ENCODE measurements at regions not wholly inside any gene's neighbourhood (a gene's known extent, or its start where the extent isn't known, plus 50 kb on each side); places are given as distances from the start of the nearest gene placed in this dataset.

- Histone ChIP-seq H2AFZ (no peak overlapping the region), H3K9ac (no peak overlapping the region), H3K4me2 (ENCODE audit: low read length) (no peak overlapping the region), H3K79me2 (no peaks in the 10 kb centered on the region), H3K27ac (no peak overlapping the region), H3K36me3 (ENCODE audit: control insufficient read depth, insufficient read depth, low read length) (no peaks in the 10 kb centered on the region), H3K9me3 (ENCODE audit: control insufficient read depth, low read length) (no peaks in the 10 kb centered on the region), H3K4me3 (ENCODE audit: low read depth, low read length) (no peak overlapping the region), H3K4me1 (no peaks in the 10 kb centered on the region), H3K27me3 (ENCODE audit: control insufficient read depth, insufficient read depth, low read length) (no peaks in the 10 kb centered on the region)
- TF ChIP-seq CTCF (IDR thresholded peaks at IDR 0.05), result no peak
Observed at GRCh38 chr13:88000787-88001186, 329.6 kb downstream of the SLITRK5 start.

- H3K9me3 ChIP-seq (ENCODE audit: control insufficient read depth, low read length), result no peaks in the 10 kb centered on the region
- H2AFZ ChIP-seq, result no peak overlapping the region
- H3K4me2 ChIP-seq (ENCODE audit: low read length), result no peak overlapping the region
- no peaks in the 10 kb centered on the region for H3K36me3 ChIP-seq (ENCODE audit: control insufficient read depth, insufficient read depth, low read length)
- no peak for TF ChIP-seq CTCF (IDR thresholded peaks at IDR 0.05)
- H3K79me2 ChIP-seq, result no peaks in the 10 kb centered on the region
- H3K4me3 ChIP-seq (ENCODE audit: low read depth, low read length), result no peak overlapping the region
- H3K27me3 ChIP-seq (ENCODE audit: control insufficient read depth, insufficient read depth, low read length), result no peaks in the 10 kb centered on the region
- no peaks in the 10 kb centered on the region for H3K4me1 ChIP-seq
- no peak overlapping the region for H3K9ac ChIP-seq
- H3K27ac ChIP-seq, result no peak overlapping the region
Observed at GRCh38 chr13:88005188-88005587, 334.0 kb downstream of the SLITRK5 start.

- TF ChIP-seq CTCF (IDR thresholded peaks at IDR 0.05), result no peak
- H3K36me3 ChIP-seq (ENCODE audit: control insufficient read depth, insufficient read depth, low read length), result no peaks in the 10 kb centered on the region
Observed at GRCh38 chr13:88014527-88014926, 343.4 kb downstream of the SLITRK5 start.

GRCh38 chr13:88022431-88023208 lies 351.4 kb downstream of the SLITRK5 start:
- Histone ChIP-seq H3K27ac (no peak overlapping the region), H2AFZ (no peak overlapping the region), H3K36me3 (ENCODE audit: control insufficient read depth, insufficient read depth, low read length) (no peaks in the 10 kb centered on the region), H3K9ac (no peak overlapping the region), H3K4me1 (no peaks in the 10 kb centered on the region), H3K79me2 (no peaks in the 10 kb centered on the region), H3K4me3 (ENCODE audit: low read depth, low read length) (no peak overlapping the region), H3K9me3 (ENCODE audit: control insufficient read depth, low read length) (no peaks in the 10 kb centered on the region), H3K4me2 (ENCODE audit: low read length) (no peak overlapping the region), H3K27me3 (ENCODE audit: control insufficient read depth, insufficient read depth, low read length) (no peaks in the 10 kb centered on the region)
- TF ChIP-seq CTCF (IDR thresholded peaks at IDR 0.05), result no peak

More at GRCh38 chr13:88014527-88014926, 343.4 kb downstream of the SLITRK5 start:
- H3K4me2 ChIP-seq (ENCODE audit: low read length), result no peak overlapping the region
- H2AFZ ChIP-seq, result no peak overlapping the region
- H3K27me3 ChIP-seq (ENCODE audit: control insufficient read depth, insufficient read depth, low read length), result no peaks in the 10 kb centered on the region
- H3K9ac ChIP-seq, result no peak overlapping the region
- H3K4me3 ChIP-seq (ENCODE audit: low read depth, low read length), result no peak overlapping the region
- H3K9me3 ChIP-seq (ENCODE audit: control insufficient read depth, low read length), result no peaks in the 10 kb centered on the region
- H3K27ac ChIP-seq, result no peak overlapping the region
- H3K79me2 ChIP-seq, result no peaks in the 10 kb centered on the region
- H3K4me1 ChIP-seq, result no peaks in the 10 kb centered on the region

- Histone ChIP-seq H2AFZ (no peak overlapping the region), H3K4me3 (ENCODE audit: low read depth, low read length) (no peak overlapping the region), H3K79me2 (no peaks in the 10 kb centered on the region), H3K4me2 (ENCODE audit: low read length) (no peak overlapping the region), H3K4me1 (no peaks in the 10 kb centered on the region), H3K9ac (no peak overlapping the region), H3K27ac (no peak overlapping the region), H3K36me3 (ENCODE audit: control insufficient read depth, insufficient read depth, low read length) (no peaks in the 10 kb centered on the region), H3K27me3 (ENCODE audit: control insufficient read depth, insufficient read depth, low read length) (no peaks in the 10 kb centered on the region), H3K9me3 (ENCODE audit: control insufficient read depth, low read length) (no peaks in the 10 kb centered on the region)
- TF ChIP-seq CTCF (IDR thresholded peaks at IDR 0.05), result no peak
Observed at GRCh38 chr13:88026241-88026640, 355.1 kb downstream of the SLITRK5 start.

Measured in parathyroid adenoma (tissue), 2 donors.